ENCODE measurements at regions not wholly inside any gene's neighbourhood (a gene's known extent, or its start where the extent isn't known, plus 50 kb on each side); places are given as distances from the start of the nearest gene placed in this dataset.

- DNase-seq (ENCODE audit: low read depth) = no peak
- H3K4me3 ChIP-seq (ENCODE audit: low read length) = no peak overlapping the region
- TF ChIP-seq, protein P1, sequence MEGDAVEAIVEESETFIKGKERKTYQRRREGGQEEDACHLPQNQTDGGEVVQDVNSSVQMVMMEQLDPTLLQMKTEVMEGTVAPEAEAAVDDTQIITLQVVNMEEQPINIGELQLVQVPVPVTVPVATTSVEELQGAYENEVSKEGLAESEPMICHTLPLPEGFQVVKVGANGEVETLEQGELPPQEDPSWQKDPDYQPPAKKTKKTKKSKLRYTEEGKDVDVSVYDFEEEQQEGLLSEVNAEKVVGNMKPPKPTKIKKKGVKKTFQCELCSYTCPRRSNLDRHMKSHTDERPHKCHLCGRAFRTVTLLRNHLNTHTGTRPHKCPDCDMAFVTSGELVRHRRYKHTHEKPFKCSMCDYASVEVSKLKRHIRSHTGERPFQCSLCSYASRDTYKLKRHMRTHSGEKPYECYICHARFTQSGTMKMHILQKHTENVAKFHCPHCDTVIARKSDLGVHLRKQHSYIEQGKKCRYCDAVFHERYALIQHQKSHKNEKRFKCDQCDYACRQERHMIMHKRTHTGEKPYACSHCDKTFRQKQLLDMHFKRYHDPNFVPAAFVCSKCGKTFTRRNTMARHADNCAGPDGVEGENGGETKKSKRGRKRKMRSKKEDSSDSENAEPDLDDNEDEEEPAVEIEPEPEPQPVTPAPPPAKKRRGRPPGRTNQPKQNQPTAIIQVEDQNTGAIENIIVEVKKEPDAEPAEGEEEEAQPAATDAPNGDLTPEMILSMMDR (conservative IDR thresholded peaks at IDR 0.05; ENCODE audit: low read depth, low read length) = no peak
Measured at GRCh38 chr1:79982211-79982610, 975.7 kb upstream of the ADGRL4 start.

GRCh38 chr1:79981481-79981880 lies 975.0 kb upstream of the ADGRL4 start:
- H3K4me3 ChIP-seq (ENCODE audit: low read length) = no peak overlapping the region
- DNase-seq (ENCODE audit: low read depth) = no peak
- TF ChIP-seq, protein P1 (conservative IDR thresholded peaks at IDR 0.05; ENCODE audit: low read depth, low read length) = no peak

GRCh38 chr1:79979346-79979745 lies 972.8 kb upstream of the ADGRL4 start:
- no peak overlapping the region for H3K4me3 ChIP-seq (ENCODE audit: low read length)
- DNase-seq (ENCODE audit: low read depth) = no peak
- TF ChIP-seq, protein P1 (conservative IDR thresholded peaks at IDR 0.05; ENCODE audit: low read depth, low read length) = no peak

DNA sequence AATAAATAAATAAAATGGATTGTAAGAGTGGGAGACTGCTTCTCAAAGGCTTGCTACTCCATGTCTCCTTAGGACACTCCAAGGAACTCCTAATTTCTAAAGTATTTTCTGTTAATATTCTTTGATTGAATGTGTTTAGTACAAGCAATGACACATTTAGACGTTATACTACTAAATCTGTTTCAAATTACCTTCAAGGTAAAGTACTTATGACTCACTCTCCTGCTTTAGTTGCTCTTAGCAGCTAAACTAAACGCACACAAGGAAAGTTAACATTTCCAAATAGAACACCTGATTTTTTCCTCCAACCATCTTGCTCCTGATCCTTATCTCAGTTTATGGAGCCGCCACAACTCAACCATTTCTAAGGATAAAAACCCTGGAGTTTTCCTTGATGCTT lies 969.8 kb upstream of the ADGRL4 start:
- TF ChIP-seq, protein P1 (conservative IDR thresholded peaks at IDR 0.05; ENCODE audit: low read depth, low read length) = no peak

DNA sequence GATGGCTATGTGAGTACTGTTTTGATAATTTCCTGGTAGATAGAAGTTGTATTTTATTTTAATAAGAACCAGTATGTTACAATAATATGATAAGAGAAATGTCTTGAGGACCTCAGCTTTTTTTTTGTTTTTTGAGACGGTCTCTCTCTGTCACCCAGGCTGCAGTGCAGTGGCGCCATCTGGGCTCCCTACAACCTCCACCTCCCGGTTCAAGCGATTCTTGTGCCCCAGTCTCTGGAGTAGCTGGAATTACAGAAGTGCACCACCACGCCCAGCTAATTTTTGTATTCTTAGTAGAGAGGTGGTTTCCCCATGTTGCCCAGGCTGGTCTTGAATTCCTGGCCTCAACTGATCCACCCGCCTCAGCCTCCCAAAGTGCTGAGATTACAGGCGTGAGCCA lies 968.1 kb upstream of the ADGRL4 start:
- DNase-seq (ENCODE audit: low read depth) = no peak
- no peak overlapping the region for H3K4me3 ChIP-seq (ENCODE audit: low read length)
- TF ChIP-seq, protein P1 (conservative IDR thresholded peaks at IDR 0.05; ENCODE audit: low read depth, low read length) = no peak

More for the DNA sequence above, 969.8 kb upstream of the ADGRL4 start:
- H3K4me3 ChIP-seq (ENCODE audit: low read length) = no peak overlapping the region
- no peak for DNase-seq (ENCODE audit: low read depth)

- no peak overlapping the region for H3K4me3 ChIP-seq (ENCODE audit: low read length)
- TF ChIP-seq, protein P1 (conservative IDR thresholded peaks at IDR 0.05; ENCODE audit: low read depth, low read length) = no peak
- DNase-seq (ENCODE audit: low read depth) = no peak
Measured at GRCh38 chr1:79969886-79970285, 963.4 kb upstream of the ADGRL4 start.

GRCh38 chr1:79966438-79966837 lies 959.9 kb upstream of the ADGRL4 start:
- TF ChIP-seq, protein P1 (conservative IDR thresholded peaks at IDR 0.05; ENCODE audit: low read depth, low read length) = no peak
- no peak overlapping the region for H3K4me3 ChIP-seq (ENCODE audit: low read length)
- DNase-seq (ENCODE audit: low read depth) = no peak
